GM12873 (cell line): ENCODE measurements at regions not wholly inside any gene's neighbourhood (a gene's known extent, or its start where the extent isn't known, plus 50 kb on each side); places are given as distances from the start of the nearest gene placed in this dataset.

Experiments
- TF ChIP-seq, protein P1 (sequence below): IDR thresholded peaks from 2 replicates; pipeline ENCODE4 v1.5.1; 2012; ENCODE audit warnings: low read depth, mild to moderate bottlenecking, moderate library complexity, low read length, control low read depth; ENCODE audit not compliant: insufficient read depth; ENCODE audit errors: missing control alignments

DNA sequence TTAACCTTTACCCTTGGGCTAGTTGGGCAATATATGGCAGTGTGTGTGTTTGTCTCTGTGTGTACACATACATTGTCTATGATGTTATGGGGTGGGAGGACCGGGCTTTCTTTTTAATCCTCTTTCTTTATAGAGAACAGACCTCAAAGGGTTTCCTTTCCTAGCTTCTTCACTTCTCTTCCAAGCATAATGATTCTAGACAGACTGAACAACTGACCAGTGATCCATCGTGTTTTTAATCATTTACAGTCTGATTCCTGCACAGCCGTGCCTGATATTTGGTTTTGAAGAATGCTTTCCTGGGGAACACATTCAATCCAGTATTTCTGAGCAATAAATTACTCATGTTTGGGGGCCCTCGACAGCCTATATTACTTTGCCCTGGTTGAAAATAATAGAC lies 481.1 kb upstream of the DCN start:
- TF ChIP-seq, protein P1, sequence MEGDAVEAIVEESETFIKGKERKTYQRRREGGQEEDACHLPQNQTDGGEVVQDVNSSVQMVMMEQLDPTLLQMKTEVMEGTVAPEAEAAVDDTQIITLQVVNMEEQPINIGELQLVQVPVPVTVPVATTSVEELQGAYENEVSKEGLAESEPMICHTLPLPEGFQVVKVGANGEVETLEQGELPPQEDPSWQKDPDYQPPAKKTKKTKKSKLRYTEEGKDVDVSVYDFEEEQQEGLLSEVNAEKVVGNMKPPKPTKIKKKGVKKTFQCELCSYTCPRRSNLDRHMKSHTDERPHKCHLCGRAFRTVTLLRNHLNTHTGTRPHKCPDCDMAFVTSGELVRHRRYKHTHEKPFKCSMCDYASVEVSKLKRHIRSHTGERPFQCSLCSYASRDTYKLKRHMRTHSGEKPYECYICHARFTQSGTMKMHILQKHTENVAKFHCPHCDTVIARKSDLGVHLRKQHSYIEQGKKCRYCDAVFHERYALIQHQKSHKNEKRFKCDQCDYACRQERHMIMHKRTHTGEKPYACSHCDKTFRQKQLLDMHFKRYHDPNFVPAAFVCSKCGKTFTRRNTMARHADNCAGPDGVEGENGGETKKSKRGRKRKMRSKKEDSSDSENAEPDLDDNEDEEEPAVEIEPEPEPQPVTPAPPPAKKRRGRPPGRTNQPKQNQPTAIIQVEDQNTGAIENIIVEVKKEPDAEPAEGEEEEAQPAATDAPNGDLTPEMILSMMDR: no peak

DNA sequence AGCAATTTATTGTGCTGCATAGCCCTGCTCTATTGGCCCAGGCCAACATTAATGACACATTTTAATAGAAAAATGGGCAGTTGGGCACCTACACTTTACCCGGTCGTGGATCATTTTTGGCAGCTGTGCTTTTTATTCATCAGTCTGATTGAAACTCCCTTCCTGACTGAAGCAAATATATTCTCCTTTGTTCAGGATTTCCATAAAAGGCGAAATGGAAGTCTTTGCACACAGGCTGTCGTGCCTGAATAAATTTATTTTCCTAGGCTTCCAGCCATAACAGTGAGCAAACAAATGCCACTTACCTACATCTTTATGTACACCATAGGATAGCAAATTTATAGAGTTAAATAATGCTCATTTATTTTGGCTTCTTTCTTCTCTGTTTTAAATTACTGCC lies 480.7 kb upstream of the DCN start:
- TF ChIP-seq, protein P1: no peak

DNA sequence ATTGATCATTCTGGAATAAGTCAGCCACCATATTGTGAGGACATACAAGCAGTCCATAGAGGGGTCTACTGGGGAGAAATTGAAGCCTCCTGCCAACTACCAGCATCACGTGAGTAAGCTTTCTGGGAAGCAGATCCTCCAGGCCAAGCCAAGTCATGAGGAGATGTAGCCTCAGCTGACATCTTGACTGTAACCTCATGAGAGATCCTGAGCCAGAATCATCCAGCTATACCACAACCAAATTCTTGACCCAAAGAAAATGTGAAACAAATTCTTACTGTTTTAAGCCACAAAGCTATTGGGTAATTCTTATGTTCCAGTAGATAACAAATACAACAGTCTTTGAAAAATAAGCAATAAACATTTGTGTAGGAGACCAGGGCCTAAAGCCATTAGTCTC lies 479.4 kb upstream of the DCN start:
- TF ChIP-seq, protein P1: no peak

DNA sequence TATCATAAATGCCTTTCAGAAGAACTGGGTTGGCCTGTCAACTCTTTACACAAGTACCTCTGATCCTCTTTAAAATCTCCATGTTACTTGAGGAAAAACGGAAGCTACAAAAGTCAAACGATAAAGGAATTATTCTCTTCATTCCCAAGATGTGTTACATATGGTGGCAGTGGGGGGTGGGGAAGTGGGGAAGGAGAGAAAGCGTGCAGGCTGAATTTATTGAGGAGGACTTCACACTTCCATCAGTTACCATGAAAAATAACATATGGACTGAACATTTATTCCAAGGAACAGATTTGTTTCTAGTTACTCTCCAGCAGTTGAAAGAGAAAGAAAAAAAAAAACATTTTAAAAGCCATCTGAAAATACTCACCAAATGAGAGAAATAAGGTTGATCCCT lies 474.4 kb upstream of the DCN start:
- TF ChIP-seq, protein P1: no peak

DNA sequence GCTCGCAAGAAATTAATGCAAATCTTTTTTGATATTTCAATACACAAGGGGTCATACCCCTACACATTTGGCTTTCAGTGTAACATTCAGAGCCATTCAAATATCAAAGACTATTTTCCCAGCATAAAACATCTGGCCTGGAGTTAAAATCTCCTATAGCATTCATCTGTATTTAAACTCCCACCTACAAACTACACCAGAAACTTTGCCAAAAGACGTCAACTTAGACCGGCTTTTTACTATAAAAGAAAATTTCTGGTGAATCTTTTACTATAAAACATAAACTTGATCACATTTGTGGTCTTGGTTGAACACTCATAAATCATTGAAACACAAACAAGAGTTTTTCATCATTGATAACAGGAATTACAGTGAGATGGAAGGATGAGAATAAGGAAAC lies 473.3 kb upstream of the DCN start:
- TF ChIP-seq, protein P1: no peak

DNA sequence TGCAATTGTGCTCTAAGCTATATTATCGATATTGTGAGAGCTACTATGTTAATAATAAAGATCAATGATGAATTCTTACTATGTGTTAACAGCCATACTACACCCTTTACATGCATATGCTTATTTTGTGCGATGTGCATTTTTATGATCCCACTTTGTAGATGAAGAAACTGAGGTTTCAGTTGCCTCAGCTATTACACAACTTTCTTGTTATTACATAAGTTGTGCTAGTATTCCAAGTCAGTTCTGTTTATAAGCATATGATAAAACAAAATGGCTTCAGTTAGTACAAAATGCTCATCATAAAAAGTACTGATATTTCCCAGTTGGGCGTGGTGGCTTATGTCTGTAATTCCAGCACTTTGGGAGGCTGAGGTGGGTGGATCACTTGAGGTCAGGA lies 471.5 kb upstream of the DCN start:
- TF ChIP-seq, protein P1: no peak

DNA sequence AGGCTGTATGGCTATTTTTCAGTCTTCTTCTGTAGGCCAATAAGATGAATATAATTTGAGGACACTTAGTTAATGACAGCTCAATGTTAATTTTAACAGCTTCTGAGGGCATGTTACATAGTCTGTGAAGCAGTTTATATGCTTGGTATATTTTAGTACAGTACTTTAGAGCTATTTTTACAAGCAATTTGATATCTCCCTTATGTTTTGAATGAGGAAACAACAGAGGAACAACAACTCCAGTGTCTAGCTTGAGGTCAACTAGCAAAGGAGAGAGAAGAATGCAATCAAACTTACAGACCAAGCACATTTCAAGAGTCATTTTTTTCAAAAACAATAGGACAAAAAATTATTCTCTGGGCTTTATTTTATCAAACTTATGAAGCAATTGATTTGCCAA lies 469.1 kb upstream of the DCN start:
- TF ChIP-seq, protein P1: no peak

DNA sequence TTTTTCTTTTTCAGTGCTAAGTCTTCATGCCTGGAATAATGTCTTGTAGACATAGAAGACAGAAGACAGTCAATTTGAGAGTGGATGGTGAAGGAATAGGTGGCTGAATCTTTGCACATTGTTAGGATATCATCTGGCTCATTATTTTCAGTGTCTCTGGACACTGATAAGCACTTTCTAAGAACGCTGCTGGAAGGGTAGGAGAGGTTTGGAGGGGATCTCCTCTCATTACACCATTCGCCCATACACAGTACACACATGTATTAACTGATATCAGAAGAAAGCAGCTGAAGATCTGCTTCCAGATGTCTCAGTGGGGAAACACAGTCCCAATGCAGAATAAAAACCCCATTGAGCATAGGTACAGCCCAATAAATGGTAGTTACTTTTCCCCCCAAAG lies 461.1 kb upstream of the DCN start:
- TF ChIP-seq, protein P1: no peak
